NCI-H2227 (cell line): ENCODE measurements at regions not wholly inside any gene's neighbourhood (a gene's known extent, or its start where the extent isn't known, plus 50 kb on each side); places are given as distances from the start of the nearest gene placed in this dataset.

Experiments used
- DNase-seq: peaks from one replicate; lab custom pipeline; 2025; ENCODE audit not compliant: unreplicated experiment; lab: John Stamatoyannopoulos, UW

DNA sequence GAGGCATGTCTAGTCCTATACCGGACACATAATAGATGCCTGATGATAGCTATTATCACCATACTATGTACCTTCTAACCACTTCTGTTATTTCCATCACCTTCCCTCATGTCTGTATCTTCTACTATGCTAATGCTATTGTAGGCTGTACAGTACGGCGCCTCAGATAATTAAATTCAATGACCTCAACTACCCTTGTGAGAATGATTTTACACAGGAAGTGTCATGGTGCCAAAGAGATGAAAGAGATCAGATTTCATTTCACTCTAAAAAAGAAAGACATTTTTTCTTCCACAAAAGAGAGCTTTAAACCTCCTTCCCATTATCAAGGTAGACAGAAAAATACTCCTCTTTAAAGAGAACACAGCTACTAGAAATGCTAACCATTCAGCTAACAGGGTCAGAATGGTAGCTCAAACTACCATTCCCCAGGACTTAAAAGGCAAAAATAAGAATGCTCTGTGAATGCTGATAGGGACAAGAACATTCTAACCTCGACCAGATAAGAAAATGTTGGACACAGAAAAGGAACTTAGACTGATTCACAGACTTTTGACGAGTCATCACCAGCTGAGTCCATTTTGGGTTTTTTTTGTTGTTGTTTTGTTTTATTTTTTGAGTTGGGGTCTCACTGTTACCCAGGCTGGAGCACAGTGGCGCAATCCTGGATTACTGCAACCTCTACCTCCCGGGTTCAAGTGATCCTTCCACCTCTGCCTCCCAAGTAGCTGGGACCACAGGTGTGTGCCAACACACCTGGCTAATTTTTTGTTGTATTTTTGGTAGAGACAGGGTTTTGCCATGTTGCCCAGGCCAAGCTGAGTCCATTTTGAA lies 99.2 kb upstream of the RAPGEF2 start:
- DNase-seq = peak; percentile 56

DNA sequence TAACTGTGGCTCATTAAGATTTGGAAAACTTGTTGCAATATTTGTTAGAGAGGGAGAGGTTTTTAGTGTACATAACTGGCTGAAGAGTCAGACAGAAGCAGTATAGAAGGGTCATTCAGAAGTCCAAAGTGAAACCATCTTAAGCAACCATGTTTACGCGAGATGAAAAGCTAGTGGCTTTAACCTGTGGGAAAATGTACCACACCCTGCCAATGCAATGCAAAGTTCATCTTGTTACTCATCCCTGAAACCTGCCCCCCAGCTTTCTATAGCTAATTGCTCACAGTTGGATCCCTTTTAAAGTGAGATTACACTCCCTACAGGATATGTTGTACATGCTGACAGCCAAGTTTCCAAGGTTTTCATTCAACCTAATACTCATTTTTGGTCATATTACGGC lies 96.7 kb upstream of the RAPGEF2 start:
- peak; percentile 12 for DNase-seq

DNA sequence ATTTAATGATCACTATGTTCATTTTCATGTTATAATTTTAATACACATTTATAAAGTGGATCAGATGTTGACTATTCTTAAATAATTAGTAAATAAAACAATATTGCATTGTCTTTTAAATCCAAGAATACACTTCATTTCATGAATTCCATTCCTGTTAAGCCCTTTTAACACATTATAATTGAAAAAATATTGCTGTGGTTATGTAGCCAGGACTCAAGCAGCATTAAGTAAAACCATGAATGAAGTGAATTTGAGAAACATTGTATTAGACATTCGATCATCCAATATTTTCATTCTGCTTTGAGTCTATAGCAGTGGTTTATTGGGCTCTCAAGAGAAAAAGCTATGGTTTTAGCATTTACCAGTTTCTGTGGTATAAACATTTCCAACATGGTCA lies 94.2 kb upstream of the RAPGEF2 start:
- no peak for DNase-seq

GRCh38 chr4:159009521-159009920 lies 93.4 kb upstream of the RAPGEF2 start:
- no peak for DNase-seq

DNA sequence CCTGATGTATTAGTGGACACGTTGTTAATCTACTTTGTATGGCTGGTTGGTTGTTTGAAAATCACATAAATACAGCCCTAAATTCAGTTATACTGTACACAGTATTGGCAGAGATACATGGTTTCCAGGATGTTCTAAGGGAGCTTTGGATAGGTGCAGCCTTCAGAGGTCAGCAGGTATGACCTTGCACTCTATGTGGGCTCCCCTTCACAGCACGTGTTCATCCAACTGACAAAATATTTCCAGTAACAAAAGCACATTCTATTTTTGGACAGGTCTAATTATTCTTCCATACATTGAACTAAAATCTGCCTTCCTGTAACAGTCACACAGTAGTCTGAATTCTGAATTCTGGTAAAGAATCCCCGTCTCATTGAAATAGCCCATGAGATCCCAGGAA lies 92.8 kb upstream of the RAPGEF2 start:
- DNase-seq = no peak

DNA sequence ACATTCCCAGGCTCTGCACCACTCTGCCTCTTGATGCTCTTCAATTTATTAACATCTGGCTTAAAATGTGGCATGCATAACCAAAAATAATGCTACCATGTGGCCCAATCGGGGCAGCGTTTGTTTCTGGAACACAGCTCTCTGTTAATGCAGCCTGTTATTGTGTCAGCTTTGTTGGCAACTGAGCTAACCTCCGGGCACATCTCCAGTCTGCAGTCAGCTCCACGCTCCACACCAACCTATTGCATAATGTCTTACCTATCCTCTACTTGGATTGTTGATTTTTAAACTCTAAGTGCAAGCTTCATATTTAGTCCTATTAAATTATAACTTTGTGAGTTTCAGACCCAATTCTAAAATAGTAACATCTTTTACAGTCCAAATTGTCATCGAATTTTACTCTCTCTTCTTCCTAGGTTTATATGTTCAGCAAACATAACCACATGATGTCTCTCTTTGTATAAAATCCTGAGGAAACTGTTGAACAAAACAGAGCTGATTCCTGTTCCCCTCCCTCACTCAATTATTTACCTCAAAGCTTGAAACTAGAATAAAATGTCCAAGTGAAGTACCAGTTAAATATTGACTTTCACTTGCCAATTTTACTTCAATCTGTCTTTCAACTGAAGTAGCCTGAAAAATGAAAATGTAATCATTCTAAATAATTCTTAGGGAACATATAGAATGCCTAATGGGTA lies 92.2 kb upstream of the RAPGEF2 start:
- DNase-seq = peak; percentile 13

DNA sequence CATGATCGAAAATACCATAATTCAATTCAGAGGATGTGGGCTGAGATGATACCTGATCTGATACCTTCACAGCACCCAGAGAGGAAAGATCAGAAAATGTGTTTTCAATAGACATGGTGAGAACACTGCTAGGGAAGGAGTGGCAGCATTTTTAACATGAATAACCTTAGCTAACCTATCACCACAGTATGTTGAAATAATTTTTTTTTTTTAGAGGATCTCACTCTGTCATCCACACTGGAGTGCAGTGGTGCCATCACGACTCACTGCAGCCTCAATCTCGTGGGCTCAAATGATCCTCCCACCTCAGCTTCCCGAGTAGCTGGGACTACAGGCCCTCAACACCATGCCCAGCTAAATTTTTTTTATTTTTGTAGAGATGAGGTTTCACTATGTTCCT lies 90.5 kb upstream of the RAPGEF2 start:
- no peak for DNase-seq

GRCh38 chr4:159013692-159014091 lies 89.2 kb upstream of the RAPGEF2 start:
- DNase-seq = no peak

GRCh38 chr4:159014859-159015258 lies 88.0 kb upstream of the RAPGEF2 start:
- DNase-seq = no peak

- DNase-seq = no peak
Observed at GRCh38 chr4:159015841-159016240, 87.0 kb upstream of the RAPGEF2 start.

- DNase-seq = peak; percentile 68
Observed at GRCh38 chr4:159016593-159017024, 86.3 kb upstream of the RAPGEF2 start.

- DNase-seq = no peak
Observed at GRCh38 chr4:159017323-159018026, 85.4 kb upstream of the RAPGEF2 start.

DNA sequence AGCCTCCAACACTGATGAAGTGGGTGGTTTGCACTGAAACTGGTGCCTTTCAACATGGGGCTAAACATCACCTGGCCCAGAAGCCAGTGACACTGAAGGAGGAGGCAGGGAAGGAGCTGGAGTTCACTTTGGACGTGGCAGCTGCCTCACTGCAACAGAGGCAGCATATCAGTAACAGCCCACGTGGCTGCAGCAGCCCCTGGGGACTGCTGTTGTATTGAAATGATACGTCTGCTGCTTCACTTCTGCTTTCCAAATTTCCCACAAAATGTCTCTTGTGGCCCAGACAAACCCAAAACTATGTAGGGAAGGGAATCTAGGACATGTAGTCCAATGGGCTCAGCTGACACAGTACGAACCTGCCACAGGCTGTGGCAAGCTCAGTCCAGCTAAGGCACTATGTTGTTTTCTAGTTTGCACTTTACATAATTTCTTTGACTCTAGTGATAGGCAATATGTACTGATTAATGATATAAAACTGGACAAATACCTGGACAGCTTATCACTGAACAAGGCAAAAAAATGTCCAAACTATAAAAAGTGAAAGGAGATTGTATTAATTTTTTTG lies 84.7 kb upstream of the RAPGEF2 start:
- DNase-seq = no peak

- DNase-seq = no peak
Observed at GRCh38 chr4:159019356-159019755, 83.5 kb upstream of the RAPGEF2 start.

DNA sequence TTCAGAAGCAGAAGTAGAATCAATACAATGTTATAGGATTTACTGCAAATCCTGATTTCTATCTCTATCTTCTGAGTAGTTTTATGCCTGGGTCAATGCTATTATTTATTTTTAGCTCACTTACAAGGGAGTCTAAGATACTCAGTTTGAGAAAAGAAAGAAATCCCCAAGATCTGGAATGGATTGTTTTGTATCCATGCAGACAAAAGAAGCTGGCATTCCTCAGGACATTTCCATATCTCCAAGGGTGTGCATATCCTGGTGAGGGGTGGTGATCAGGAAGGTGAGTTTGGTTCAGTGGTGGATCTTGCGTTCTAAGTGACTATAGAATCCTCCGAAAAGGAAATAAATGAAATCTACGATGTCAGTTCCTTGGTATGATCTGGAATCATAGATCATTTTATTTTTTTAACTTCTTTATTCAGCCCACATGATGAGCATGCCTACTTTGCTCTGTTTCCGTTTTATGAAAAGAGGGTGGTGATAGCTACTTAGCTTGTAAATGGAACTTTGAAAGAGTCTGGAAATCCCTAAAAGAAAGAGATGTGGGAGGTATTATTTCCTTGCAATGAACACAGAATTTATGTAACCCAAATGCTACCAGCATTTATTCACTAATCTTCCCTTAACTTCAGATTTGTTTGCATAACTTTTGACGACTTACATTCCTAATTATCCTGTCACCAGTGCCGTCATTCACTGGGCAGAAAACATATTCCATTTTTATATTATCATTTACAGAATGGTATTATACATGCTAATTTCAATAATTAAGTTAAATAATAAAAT lies 81.1 kb upstream of the RAPGEF2 start:
- no peak for DNase-seq

DNA sequence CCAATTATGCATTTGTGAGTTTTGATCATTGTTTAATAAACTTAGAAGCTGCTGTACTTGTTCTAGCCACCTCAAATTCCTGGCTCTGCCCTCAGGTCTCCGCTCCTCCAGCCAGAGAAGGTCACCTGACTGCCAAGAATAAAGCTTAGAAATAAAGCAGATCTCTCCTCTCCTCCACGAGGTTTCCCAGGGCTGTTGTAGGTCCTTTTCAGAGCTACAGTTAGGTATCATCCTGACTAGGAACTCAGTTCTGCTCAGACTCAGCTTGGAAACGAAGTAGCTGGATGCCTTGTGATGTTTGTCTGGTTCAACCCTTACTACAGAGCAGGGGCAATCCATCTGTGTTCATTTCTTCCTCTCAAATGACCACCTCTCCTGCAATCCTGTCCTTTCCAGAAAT lies 79.1 kb upstream of the RAPGEF2 start:
- peak; percentile 83 for DNase-seq

GRCh38 chr4:159024266-159024665 lies 78.6 kb upstream of the RAPGEF2 start:
- peak; percentile 90 for DNase-seq

DNA sequence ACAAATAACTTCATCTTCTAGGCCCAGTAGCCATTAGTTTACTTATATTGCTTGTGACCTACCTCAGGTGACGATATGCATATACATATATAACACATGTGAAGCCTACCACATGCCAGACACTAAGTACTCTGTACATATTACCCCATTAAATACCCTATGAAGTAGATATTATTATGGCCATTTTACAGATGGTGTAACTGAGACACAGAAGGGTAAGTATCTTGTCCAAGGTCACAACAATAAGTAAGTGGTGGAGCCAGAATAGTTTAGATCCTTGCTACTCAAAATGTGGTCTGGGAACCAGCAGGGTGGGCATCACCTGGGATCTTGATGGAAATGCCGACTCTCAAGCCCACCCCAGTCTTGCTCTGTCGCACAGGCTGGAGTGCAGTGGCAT lies 78.1 kb upstream of the RAPGEF2 start:
- DNase-seq = no peak

DNA sequence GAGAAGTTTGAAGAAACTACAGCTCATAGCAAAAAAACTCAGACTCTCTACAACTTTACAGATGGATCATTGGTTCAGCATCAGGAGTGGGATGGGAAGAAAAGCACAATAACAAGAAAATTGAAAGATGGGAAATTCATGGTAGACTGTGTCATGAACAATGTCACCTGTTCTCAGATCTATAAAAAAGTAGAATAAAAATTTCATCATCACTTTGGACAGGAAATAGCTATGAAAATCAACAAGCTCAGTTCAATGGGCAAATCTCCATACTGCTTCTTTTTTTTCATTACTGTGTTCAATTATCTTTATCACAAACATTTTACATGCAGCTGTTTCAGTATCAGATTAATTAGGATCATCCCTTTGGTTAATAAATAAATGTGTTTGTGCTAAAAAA lies 76.5 kb upstream of the RAPGEF2 start:
- no peak for DNase-seq

GRCh38 chr4:159027535-159027934 lies 75.3 kb upstream of the RAPGEF2 start:
- DNase-seq = no peak

DNA sequence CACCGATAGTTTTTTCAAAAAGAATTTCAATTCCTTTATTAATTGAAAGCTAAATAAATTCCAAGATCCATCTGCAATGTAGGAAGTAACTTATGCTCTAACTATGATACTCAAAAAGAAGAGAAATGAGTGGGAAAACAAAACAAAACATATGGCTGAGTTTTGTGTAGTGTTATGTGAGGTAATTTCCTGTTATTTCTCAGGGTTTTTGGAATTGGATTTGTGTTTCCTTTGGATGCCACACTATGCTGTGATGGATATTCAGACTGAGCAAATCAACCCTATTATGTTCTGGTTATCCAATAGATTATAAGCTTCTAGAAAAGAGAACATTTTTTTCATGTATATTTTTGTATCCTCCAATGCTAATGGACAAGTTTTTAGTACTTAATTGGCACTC lies 73.4 kb upstream of the RAPGEF2 start:
- no peak for DNase-seq
